IPS DF 6.9 (cell line): ENCODE measurements at regions not wholly inside any gene's neighbourhood (a gene's known extent, or its start where the extent isn't known, plus 50 kb on each side); places are given as distances from the start of the nearest gene placed in this dataset.

Source experiments
- DNase-seq: peaks from one replicate; pipeline ENCODE4 v3.0.0-alpha.2; 2013; ENCODE audit warnings: low read depth, low spot score
- H3K27ac ChIP-seq: one replicate; pipeline ENCODE4 v1.5.1; 2013; ENCODE audit warnings: low read length, control low read depth
- H3K27me3 ChIP-seq: 2 replicates; pipeline ENCODE4 v1.6.1; 2013; ENCODE audit warnings: mild to moderate bottlenecking, low read length; ENCODE audit not compliant: control insufficient read depth, insufficient read depth
- H3K36me3 ChIP-seq: 2 replicates; pipeline ENCODE4 v1.6.1; 2013; ENCODE audit warnings: low read length; ENCODE audit not compliant: control insufficient read depth, insufficient read depth
- H3K4me1 ChIP-seq: 2 replicates; pipeline ENCODE4 v1.6.1; 2013; ENCODE audit warnings: low read length; ENCODE audit not compliant: control insufficient read depth, insufficient read depth
- H3K4me3 ChIP-seq: 2 replicates; pipeline ENCODE4 v1.5.1; 2013; ENCODE audit warnings: mild to moderate bottlenecking, low read length
- H3K9me3 ChIP-seq: 2 replicates; pipeline ENCODE4 v1.6.1; 2013; ENCODE audit warnings: low read length, inconsistent platforms; ENCODE audit not compliant: control insufficient read depth, insufficient read depth
- whole genome bisulfite sequencing: extraction: QIAGEN DNeasy Blood & Tissue Kit; methylation state at CpG from one replicate; pipeline ENCODE4 v1.1.7; 2013; ENCODE audit warnings: mixed read lengths, missing lambda C conversion rate; ENCODE audit not compliant: insufficient read length, insufficient coverage; 5-methylcytosine and 5-hydroxymethylcytosine counted together

GRCh38 chr6:4575714-4576113, 200.5 kb upstream of the CDYL start:
- no peaks in the 10 kb centered on the region for H3K36me3 ChIP-seq
- no peak for DNase-seq

GRCh38 chr6:4574007-4574406, 202.2 kb upstream of the CDYL start:
- no CpG with 5 or more reads among the region's 2 CpGs for WGBS
- H3K4me3 ChIP-seq, result no peak overlapping the region
- no peaks in the 10 kb centered on the region for H3K27me3 ChIP-seq
- H3K4me1 ChIP-seq, result no peaks in the 10 kb centered on the region
- H3K36me3 ChIP-seq, result no peaks in the 10 kb centered on the region
- no peak overlapping the region for H3K27ac ChIP-seq
- DNase-seq, result no peak
- H3K9me3 ChIP-seq, result no peaks in the 10 kb centered on the region

More at GRCh38 chr6:4575714-4576113, 200.5 kb upstream of the CDYL start:
- H3K27ac ChIP-seq, result no peak overlapping the region
- H3K9me3 ChIP-seq, result no peaks in the 10 kb centered on the region
- 100% methylated on average over 2 of the region's 5 CpGs for WGBS
- no peak overlapping the region for H3K4me3 ChIP-seq
- no peaks in the 10 kb centered on the region for H3K4me1 ChIP-seq
- H3K27me3 ChIP-seq, result no peaks in the 10 kb centered on the region

- H3K4me1 ChIP-seq, result no peaks in the 10 kb centered on the region
- H3K9me3 ChIP-seq, result no peaks in the 10 kb centered on the region
- WGBS, result no CpG with 5 or more reads among the region's 2 CpGs
- H3K27ac ChIP-seq, result no peak overlapping the region
- DNase-seq, result no peak
- no peaks in the 10 kb centered on the region for H3K36me3 ChIP-seq
- H3K4me3 ChIP-seq, result no peak overlapping the region
- no peaks in the 10 kb centered on the region for H3K27me3 ChIP-seq
These were observed 205.2 kb upstream of the CDYL start for GRCh38 chr6:4571011-4571410.

- Histone ChIP-seq H3K4me3 (no peak overlapping the region), H3K27ac (no peak overlapping the region), H3K27me3 (no peaks in the 10 kb centered on the region), H3K9me3 (no peaks in the 10 kb centered on the region), H3K4me1 (no peaks in the 10 kb centered on the region), H3K36me3 (no peaks in the 10 kb centered on the region)
- DNase-seq, result no peak
- WGBS, result no CpG with 5 or more reads among the region's 5 CpGs
These were observed 208.1 kb upstream of the CDYL start for GRCh38 chr6:4568138-4568537.

GRCh38 chr6:4567141-4567540, 209.1 kb upstream of the CDYL start:
- Histone ChIP-seq H3K9me3 (no peaks in the 10 kb centered on the region), H3K36me3 (no peaks in the 10 kb centered on the region), H3K27me3 (no peaks in the 10 kb centered on the region), H3K27ac (no peak overlapping the region), H3K4me1 (no peaks in the 10 kb centered on the region), H3K4me3 (no peak overlapping the region)
- no CpG with 5 or more reads among the region's 3 CpGs for WGBS
- DNase-seq, result no peak

GRCh38 chr6:4565301-4566250, 210.6 kb upstream of the CDYL start:
- WGBS, result no CpG with 5 or more reads among the region's 17 CpGs
- no peaks in the 10 kb centered on the region for H3K27me3 ChIP-seq
- no peak overlapping the region for H3K4me3 ChIP-seq
- no peak for DNase-seq
- H3K27ac ChIP-seq, result no peak overlapping the region
- H3K9me3 ChIP-seq, result no peaks in the 10 kb centered on the region
- no peaks in the 10 kb centered on the region for H3K4me1 ChIP-seq
- no peaks in the 10 kb centered on the region for H3K36me3 ChIP-seq

DNA sequence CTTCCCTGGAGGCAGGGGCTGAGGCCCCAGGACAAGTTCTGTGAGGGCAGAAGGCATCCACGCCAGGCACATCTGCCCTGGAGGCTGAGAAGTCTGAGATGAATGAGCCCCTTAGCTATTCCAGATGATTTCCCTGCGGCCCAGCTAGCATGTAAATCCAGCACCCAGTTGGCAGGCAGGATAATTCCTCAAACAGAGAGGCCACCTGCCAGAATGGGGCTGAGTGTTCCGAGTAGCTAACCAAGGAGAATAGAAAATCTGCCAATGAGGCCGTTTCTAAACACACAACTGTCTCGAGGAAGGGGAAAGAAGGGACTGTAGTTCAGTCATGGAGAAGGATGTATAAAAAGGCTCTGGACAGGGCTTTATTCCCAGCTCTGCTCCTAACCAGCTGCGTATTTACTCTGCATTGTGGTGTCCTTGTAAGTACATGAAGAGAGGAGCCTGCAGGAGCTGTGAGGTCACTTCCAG, 211.4 kb upstream of the CDYL start:
- H3K36me3 ChIP-seq, result no peaks in the 10 kb centered on the region
- H3K27me3 ChIP-seq, result no peaks in the 10 kb centered on the region
- DNase-seq, result no peak
- no peak overlapping the region for H3K4me3 ChIP-seq
- H3K9me3 ChIP-seq, result no peaks in the 10 kb centered on the region
- no peaks in the 10 kb centered on the region for H3K4me1 ChIP-seq
- no peak overlapping the region for H3K27ac ChIP-seq
- WGBS, result no CpG with 5 or more reads among the region's 6 CpGs

DNA sequence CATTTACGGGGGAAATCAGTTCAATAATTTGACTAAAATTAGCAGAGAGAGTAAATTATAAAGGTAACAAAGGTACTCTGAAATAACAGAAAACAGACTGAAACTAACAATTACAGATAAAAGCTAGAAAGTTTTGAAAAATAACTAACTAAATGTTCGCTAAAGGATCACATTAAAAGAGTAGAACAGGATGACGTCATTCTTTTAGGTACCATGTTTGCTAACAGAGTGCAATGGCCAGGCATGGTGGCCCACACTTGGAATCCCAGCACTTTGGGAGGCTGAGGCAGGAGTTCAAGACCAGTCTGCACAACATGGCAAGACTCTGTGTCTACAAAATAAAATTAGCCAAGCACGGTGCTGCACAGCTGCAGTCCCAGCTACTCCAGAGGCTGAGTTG, 212.3 kb upstream of the CDYL start:
- no peak for DNase-seq
- Histone ChIP-seq H3K27ac (no peak overlapping the region), H3K36me3 (no peaks in the 10 kb centered on the region), H3K9me3 (no peaks in the 10 kb centered on the region), H3K4me1 (no peaks in the 10 kb centered on the region), H3K27me3 (no peaks in the 10 kb centered on the region), H3K4me3 (no peak overlapping the region)
- no CpG with 5 or more reads among the region's 4 CpGs for WGBS

DNA sequence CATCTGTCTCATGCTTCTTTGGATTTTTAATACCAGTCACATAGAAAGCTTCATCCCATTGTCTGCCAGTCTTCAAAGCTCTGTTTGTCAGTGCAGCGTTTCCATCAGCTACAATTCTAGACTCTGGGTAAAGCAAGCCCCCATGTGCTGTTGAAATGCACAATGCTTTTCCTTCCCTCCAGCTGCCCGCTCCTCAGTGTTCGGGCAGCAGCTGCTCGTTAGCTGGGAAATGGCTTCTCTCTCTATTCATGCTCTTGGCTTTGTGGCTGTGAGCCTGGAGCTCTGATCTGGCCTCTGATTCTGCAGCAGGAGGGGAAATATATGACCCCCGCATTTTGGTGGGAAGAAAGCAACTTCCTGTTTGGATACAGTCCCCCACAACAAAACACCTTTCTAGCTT, 213.0 kb upstream of the CDYL start:
- no peaks in the 10 kb centered on the region for H3K27me3 ChIP-seq
- no peak overlapping the region for H3K27ac ChIP-seq
- no peak for DNase-seq
- H3K36me3 ChIP-seq, result no peaks in the 10 kb centered on the region
- no CpG with 5 or more reads among the region's 5 CpGs for WGBS
- H3K4me3 ChIP-seq, result no peak overlapping the region
- H3K4me1 ChIP-seq, result no peaks in the 10 kb centered on the region
- no peaks in the 10 kb centered on the region for H3K9me3 ChIP-seq

DNA sequence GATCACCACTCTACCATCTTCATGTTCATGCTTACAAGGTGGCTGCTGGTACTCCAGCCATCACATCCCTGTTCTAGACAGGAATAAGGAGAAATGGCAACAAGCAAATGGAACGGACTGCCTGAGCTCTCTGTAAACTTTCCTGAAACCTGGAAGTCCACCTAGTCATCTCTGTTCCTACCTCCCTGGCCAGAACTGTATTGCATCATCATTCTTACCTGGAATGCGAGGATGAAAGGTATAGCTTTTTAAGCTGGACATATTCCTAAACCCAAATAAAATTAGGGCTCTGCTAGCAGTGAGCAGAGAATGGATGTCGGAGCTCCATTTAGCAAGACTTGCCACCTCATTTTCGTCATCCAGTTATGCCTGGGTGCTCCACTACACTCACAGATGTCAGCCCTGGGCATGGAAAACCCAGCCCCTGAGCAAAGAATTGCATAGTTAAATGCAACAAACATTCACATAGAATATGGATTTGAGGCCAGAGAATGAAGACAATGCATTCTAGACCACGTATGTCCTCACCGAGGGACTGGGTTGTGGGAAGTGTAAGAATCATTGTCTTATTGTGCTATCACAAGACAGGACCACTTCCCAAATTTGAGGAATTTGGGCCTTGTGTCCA, 214.3 kb upstream of the CDYL start:
- Histone ChIP-seq H3K9me3 (no peaks in the 10 kb centered on the region), H3K27me3 (no peaks in the 10 kb centered on the region), H3K4me3 (no peak overlapping the region), H3K4me1 (no peaks in the 10 kb centered on the region), H3K36me3 (no peaks in the 10 kb centered on the region), H3K27ac (no peak overlapping the region)
- WGBS, result no CpG with 5 or more reads among the region's 6 CpGs
- DNase-seq, result no peak
